SKM-1 treated with dmso at 0.1 percent for 144 hours (cell line): ENCODE measurements at regions not wholly inside any gene's neighbourhood (a gene's known extent, or its start where the extent isn't known, plus 50 kb on each side); places are given as distances from the start of the nearest gene placed in this dataset.

Source experiments
- DNase-seq: peaks from one replicate; lab custom pipeline; 2025; ENCODE audit not compliant: unreplicated experiment; lab: John Stamatoyannopoulos, UW

GRCh38 chr21:35360870-35361570, 311.9 kb upstream of the RUNX1 start:
- no peak for DNase-seq

GRCh38 chr21:35359076-35359475, 310.0 kb upstream of the RUNX1 start:
- no peak for DNase-seq

GRCh38 chr21:35358008-35358407, 308.9 kb upstream of the RUNX1 start:
- no peak for DNase-seq

DNA sequence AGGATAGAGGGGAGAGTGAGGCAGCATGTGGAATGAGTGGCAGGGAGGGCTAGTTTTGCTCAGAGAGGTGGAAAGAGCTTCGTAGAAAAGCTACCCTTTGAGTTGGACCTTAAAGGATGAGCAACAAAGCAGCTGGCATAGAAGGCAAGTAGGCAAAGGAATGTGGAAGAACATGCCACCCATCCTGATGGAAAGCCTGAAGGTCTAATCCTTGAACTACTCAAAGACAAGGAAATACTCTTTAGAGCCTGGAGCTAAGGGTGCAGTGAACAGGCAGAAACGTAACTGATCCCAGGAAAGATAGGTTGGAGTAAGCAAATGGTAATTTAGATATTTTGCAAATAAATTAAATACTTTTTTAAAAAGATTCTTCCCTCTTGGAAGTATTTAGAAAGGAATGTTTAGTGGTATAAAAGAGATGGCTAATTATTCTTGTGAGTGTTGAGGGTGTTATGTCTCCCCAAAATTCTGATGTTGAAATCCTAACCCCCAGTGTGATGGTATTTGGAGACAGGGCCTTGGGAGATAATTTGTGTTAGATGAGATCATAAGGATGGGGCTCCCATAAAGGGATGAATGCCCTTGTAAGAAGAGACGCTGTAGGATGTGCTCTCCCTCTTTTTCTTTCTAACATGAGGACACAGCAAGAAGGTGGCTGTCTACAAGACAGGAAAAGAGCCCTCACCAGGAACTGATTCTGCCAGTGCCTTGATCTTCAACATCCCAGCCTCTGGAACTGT, 308.1 kb upstream of the RUNX1 start:
- DNase-seq, result no peak

- no peak for DNase-seq
These were observed 305.0 kb upstream of the RUNX1 start for GRCh38 chr21:35354078-35354477.

DNA sequence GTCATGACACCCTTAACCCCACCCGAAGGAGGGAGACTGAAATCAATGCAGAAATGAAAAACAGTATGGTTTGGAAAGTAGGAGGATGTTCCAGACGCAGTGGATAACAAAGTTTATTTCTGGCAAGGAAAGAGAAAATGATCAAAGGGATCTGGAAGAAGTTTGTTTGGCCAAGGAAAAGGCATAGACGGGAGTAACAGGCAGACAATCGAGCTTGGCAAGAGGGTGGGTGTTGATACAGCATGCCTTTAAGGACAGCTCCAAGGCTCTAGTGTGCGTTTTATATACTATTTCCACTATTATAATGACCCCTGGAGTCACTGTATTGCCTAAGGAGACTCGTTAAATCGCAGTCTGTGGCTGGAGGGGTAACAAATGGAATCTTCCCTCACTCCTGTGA, 303.7 kb upstream of the RUNX1 start:
- DNase-seq, result no peak

GRCh38 chr21:35352066-35352770, 303.1 kb upstream of the RUNX1 start:
- DNase-seq, result no peak

GRCh38 chr21:35351434-35351833, 302.3 kb upstream of the RUNX1 start:
- DNase-seq, result no peak

GRCh38 chr21:35350965-35351364, 301.9 kb upstream of the RUNX1 start:
- DNase-seq, result no peak

GRCh38 chr21:35349376-35350080, 300.4 kb upstream of the RUNX1 start:
- no peak for DNase-seq

GRCh38 chr21:35348686-35349085, 299.6 kb upstream of the RUNX1 start:
- no peak for DNase-seq

GRCh38 chr21:35346697-35347096, 297.6 kb upstream of the RUNX1 start:
- no peak for DNase-seq

DNA sequence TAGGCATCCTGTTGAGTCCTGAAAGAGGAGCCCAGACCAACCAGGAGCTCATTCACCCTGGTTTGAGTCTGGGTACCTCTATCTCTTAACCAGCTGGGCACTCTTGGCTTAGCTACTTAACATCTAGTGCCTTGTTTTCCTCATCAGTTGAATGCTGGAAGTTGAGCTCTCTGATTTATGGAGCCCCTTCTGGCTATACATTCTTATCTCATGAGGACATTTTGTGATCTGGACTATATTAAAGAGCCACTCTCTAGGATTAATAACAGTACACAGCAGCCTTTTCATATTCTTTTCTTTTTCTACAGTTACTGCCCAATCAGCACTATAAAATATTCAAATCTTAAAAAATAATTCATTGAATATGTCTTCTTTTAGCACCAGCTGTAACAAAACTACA, 296.9 kb upstream of the RUNX1 start:
- no peak for DNase-seq

DNA sequence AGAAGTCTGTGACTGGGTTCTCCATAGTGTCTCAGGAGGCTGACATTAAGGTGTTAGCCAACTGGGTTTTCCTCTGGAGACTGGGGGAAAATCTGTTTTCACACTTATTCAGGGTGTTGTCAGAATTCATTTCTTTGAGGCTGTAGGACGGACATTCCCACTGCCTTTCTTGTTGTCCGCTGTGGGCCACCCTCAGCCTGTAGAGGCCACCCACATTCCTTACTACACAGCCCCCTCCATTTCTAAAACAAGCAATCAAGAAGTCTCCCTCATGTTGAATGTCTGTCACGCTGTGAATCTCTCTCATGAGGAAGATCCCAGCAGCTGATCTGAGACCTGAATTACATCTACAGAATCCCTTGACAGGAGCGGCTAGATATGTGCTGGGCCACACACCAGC, 295.5 kb upstream of the RUNX1 start:
- no peak for DNase-seq

- peak; percentile 20 for DNase-seq
These were observed 294.1 kb upstream of the RUNX1 start for GRCh38 chr21:35343046-35343819.

DNA sequence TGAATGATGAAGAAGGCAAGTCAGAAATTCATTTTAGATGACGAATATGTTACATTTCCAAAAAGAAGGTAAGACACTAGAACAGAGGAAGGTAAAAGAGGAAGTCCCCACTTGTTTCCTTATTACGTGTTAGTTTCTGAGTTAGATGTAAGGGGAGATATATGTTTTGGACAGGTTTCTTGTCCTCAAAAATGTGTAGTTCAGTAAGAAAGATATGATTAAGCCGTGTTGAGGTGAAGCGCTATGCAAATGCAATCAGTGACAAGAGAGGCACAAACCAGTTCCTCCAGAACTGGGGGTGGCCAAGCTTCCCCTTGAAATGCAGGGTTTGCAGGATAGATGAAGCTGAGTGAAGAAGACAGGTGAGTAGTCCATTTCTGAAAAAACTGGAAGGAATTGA, 293.3 kb upstream of the RUNX1 start:
- peak; percentile 69 for DNase-seq

DNA sequence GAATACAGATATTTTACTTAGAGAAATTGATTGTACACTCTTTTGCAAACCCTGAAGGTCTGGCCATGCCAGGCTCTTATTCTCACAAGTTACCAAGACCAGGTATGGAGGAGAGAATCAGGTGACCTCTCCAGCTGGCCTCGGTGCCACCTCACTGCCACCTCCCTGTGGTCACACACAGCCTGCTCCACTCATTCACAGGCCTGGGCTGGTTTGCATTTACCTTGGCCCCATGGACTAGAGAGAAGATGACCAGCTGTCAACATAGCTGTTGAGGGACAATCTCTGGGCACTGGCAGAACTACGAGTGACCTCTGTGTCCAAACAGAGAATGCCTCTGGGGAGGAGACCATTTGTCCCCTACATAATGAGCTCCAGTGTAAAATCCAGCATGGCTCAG, 291.2 kb upstream of the RUNX1 start:
- DNase-seq, result no peak

DNA sequence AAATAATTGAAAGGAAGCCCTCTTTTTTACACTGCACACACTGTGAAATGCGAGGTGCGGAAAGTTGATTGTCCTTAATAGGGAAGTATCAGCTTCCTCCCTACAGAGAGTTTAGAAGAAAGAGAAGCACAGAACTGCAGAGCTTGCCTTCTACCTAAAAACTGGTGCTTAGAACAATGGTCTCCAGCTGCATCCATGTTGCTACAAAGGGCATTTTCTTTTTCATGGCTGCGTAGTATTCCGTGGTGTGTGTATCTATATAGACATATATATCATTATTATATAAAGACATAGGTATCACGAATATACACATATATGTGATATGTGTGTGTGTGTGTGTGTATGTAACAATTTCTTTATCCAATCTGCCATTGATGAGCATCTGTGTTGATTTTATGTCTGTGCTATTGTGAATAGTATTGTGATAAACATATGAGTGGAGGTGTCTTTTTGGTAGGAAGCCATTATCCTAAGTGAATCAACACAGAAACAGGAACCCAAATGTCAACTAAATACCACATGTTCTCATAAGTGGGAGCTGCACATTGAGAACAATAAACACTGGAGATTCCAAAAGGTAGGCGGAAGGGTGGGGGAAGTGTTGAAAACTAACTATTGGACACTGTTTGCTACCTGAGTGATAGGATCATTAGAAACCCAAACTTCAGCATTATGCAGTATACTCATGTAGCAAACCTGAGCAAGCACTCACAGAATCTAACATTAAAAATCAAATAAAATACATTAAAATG, 290.0 kb upstream of the RUNX1 start:
- DNase-seq, result no peak

DNA sequence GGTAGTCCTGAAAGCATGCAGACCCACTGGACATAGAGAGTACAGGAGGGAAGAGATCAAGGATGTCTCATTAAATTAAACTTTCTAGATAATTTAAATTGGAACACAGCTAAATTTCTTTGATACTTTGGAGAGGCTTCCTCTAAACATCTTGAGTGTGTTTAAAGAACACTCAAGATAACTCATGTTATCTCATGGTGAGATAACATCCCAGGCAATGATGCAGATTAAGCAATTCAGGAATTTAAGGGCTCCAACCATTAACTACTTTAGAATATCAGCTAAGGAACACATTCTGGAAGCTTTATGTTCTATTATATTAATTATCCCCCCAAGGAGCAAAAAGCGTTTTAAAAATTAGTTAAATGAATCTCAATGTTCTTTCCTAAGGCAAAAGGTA, 289.2 kb upstream of the RUNX1 start:
- no peak for DNase-seq

GRCh38 chr21:35337573-35337972, 288.5 kb upstream of the RUNX1 start:
- no peak for DNase-seq
